Endothelial cell (in vitro differentiated cells): ENCODE measurements at regions not wholly inside any gene's neighbourhood (a gene's known extent, or its start where the extent isn't known, plus 50 kb on each side); places are given as distances from the start of the nearest gene placed in this dataset.

Source experiments
- DNase-seq: peaks from one replicate; pipeline ENCODE4 v3.0.0; 2021; ENCODE audit warnings: low spot score
- H3K27ac Mint-ChIP-seq: one replicate; pipeline ENCODE4 v1.8.0; 2021; ENCODE audit warnings: mixed read lengths, inconsistent platforms; ENCODE audit not compliant: unreplicated experiment
- H3K27me3 Mint-ChIP-seq: one replicate; pipeline ENCODE4 v1.8.0; 2021; ENCODE audit warnings: mild to moderate bottlenecking, moderate library complexity, mixed read lengths, inconsistent platforms; ENCODE audit not compliant: unreplicated experiment
- H3K36me3 Mint-ChIP-seq: one replicate; pipeline ENCODE4 v1.8.0; 2021; ENCODE audit warnings: mild to moderate bottlenecking, low read depth, mixed read lengths, inconsistent platforms; ENCODE audit not compliant: unreplicated experiment
- H3K4me1 Mint-ChIP-seq: one replicate; pipeline ENCODE4 v1.8.0; 2021; ENCODE audit warnings: mild to moderate bottlenecking, mixed read lengths, inconsistent platforms; ENCODE audit not compliant: unreplicated experiment
- H3K4me3 Mint-ChIP-seq: one replicate; pipeline ENCODE4 v1.8.0; 2021; ENCODE audit warnings: mild to moderate bottlenecking, mixed read lengths, inconsistent platforms; ENCODE audit not compliant: unreplicated experiment
- H3K9me3 Mint-ChIP-seq: one replicate; pipeline ENCODE4 v1.8.0; 2021; ENCODE audit warnings: mixed read lengths, inconsistent platforms; ENCODE audit not compliant: unreplicated experiment
- CTCF ChIP-seq: fragments of 200-600 bp; sonication (generic); IDR thresholded peaks from one replicate; pipeline ENCODE4 v1.5.0; 2021; ENCODE audit warnings: antibody characterized with exemption; ENCODE audit not compliant: unreplicated experiment

- DNase-seq: no peak
- H3K9me3 Mint-ChIP-seq: no peaks in the 10 kb centered on the region
- no peak for TF ChIP-seq CTCF
- H3K27ac Mint-ChIP-seq: no peak overlapping the region
- H3K27me3 Mint-ChIP-seq: no peaks in the 10 kb centered on the region
- H3K4me1 Mint-ChIP-seq: peaks cover 7% of the 10 kb centered on the region
- H3K4me3 Mint-ChIP-seq: no peak overlapping the region
- H3K36me3 Mint-ChIP-seq: no peaks in the 10 kb centered on the region
Measured at GRCh38 chr6:51464956-51465355, 622.5 kb downstream of the PKHD1 start.

- no peak for DNase-seq
- H3K4me1 Mint-ChIP-seq: peaks cover 2% of the 10 kb centered on the region
- H3K4me3 Mint-ChIP-seq: no peak overlapping the region
- no peaks in the 10 kb centered on the region for H3K9me3 Mint-ChIP-seq
- H3K27me3 Mint-ChIP-seq: no peaks in the 10 kb centered on the region
- H3K36me3 Mint-ChIP-seq: no peaks in the 10 kb centered on the region
- TF ChIP-seq CTCF: no peak
- H3K27ac Mint-ChIP-seq: no peak overlapping the region
Measured at GRCh38 chr6:51466427-51466826, 621.0 kb downstream of the PKHD1 start.

- Mint-ChIP-seq H3K9me3 (no peaks in the 10 kb centered on the region), H3K4me1 (peaks cover 2% of the 10 kb centered on the region), H3K4me3 (no peak overlapping the region), H3K36me3 (no peaks in the 10 kb centered on the region), H3K27ac (no peak overlapping the region), H3K27me3 (no peaks in the 10 kb centered on the region)
- no peak for TF ChIP-seq CTCF
- DNase-seq: no peak
Measured at GRCh38 chr6:51467231-51467952, 620.0 kb downstream of the PKHD1 start.

GRCh38 chr6:51468704-51469103 lies 618.7 kb downstream of the PKHD1 start:
- Mint-ChIP-seq H3K27ac (no peak overlapping the region), H3K36me3 (no peaks in the 10 kb centered on the region), H3K4me1 (peaks cover 2% of the 10 kb centered on the region), H3K9me3 (no peaks in the 10 kb centered on the region), H3K27me3 (no peaks in the 10 kb centered on the region), H3K4me3 (no peak overlapping the region)
- no peak for TF ChIP-seq CTCF
- no peak for DNase-seq

GRCh38 chr6:51472745-51473487 lies 614.5 kb downstream of the PKHD1 start:
- no peak overlapping the region for H3K27ac Mint-ChIP-seq

More at GRCh38 chr6:51472745-51473487, 614.5 kb downstream of the PKHD1 start:
- Mint-ChIP-seq H3K36me3 (no peaks in the 10 kb centered on the region), H3K27me3 (peaks cover 1% of the 10 kb centered on the region), H3K4me3 (no peak overlapping the region), H3K9me3 (no peaks in the 10 kb centered on the region), H3K4me1 (peaks cover 2% of the 10 kb centered on the region)
- TF ChIP-seq CTCF: no peak
- no peak for DNase-seq
